GM23248 (cell line): ENCODE measurements at regions not wholly inside any gene's neighbourhood (a gene's known extent, or its start where the extent isn't known, plus 50 kb on each side); places are given as distances from the start of the nearest gene placed in this dataset.

Source experiments
- DNase-seq: peaks from one replicate; pipeline ENCODE4 v3.0.0-alpha.2; 2015
- H2AFZ ChIP-seq: fragments of 200-600 bp; sonication (generic); 2 replicates; pipeline ENCODE4 v1.6.1; 2016; ENCODE audit warnings: antibody characterized with exemption
- H3F3A ChIP-seq: fragments of 200-600 bp; sonication (generic); 2 replicates; pipeline ENCODE4 v1.6.1; 2016; ENCODE audit warnings: mild to moderate bottlenecking, antibody characterized with exemption, mixed run types; ENCODE audit not compliant: insufficient read depth
- H3K27ac ChIP-seq: fragments of 200-600 bp; sonication (generic); 2 replicates; pipeline ENCODE4 v1.5.1; 2016; ENCODE audit warnings: mild to moderate bottlenecking
- H3K27me3 ChIP-seq: fragments of 200-600 bp; sonication (generic); replicated peaks from 2 replicates; pipeline ENCODE4 v1.6.1; 2016; ENCODE audit warnings: mild to moderate bottlenecking; ENCODE audit not compliant: insufficient read depth
- H3K36me3 ChIP-seq: fragments of 200-600 bp; sonication (generic); 2 replicates; pipeline ENCODE4 v1.6.1; 2016; ENCODE audit warnings: low read depth, mild to moderate bottlenecking
- H3K4me1 ChIP-seq: fragments of 200-600 bp; sonication (generic); 2 replicates; pipeline ENCODE4 v1.6.1; 2016; ENCODE audit warnings: mild to moderate bottlenecking; ENCODE audit not compliant: insufficient read depth
- H3K4me2 ChIP-seq: fragments of 200-600 bp; sonication (generic); one replicate; pipeline ENCODE4 v1.6.1; 2016; ENCODE audit warnings: mild to moderate bottlenecking; ENCODE audit not compliant: unreplicated experiment
- H3K4me3 ChIP-seq: fragments of 200-600 bp; sonication (generic); 2 replicates; pipeline ENCODE4 v1.5.1; 2016; ENCODE audit warnings: mild to moderate bottlenecking
- H3K79me2 ChIP-seq: fragments of 200-600 bp; sonication (generic); 2 replicates; pipeline ENCODE4 v1.6.1; 2016; ENCODE audit warnings: mild to moderate bottlenecking; ENCODE audit not compliant: insufficient read depth
- H3K9ac ChIP-seq: fragments of 200-600 bp; sonication (generic); 2 replicates; pipeline ENCODE4 v1.6.1; 2016; ENCODE audit warnings: mild to moderate bottlenecking
- H3K9me2 ChIP-seq: fragments of 200-600 bp; sonication (generic); 2 replicates; pipeline ENCODE4 v1.6.1; 2016; ENCODE audit warnings: mixed run types, mild to moderate bottlenecking, moderate library complexity; ENCODE audit not compliant: insufficient read depth
- H3K9me3 ChIP-seq: fragments of 200-600 bp; sonication (generic); one replicate; pipeline ENCODE4 v1.6.1; 2017; ENCODE audit warnings: low read depth
- H4K20me1 ChIP-seq: fragments of 200-600 bp; sonication (generic); 2 replicates; pipeline ENCODE4 v1.6.0; 2016; ENCODE audit not compliant: insufficient read depth
- EZH2 ChIP-seq: fragments of 200-600 bp; sonication (generic); IDR thresholded peaks from 2 replicates; pipeline ENCODE4 v1.6.1; 2018; ENCODE audit warnings: antibody characterized with exemption, mild to moderate bottlenecking; ENCODE audit not compliant: insufficient read depth, poor library complexity, severe bottlenecking
- EZH2phosphoT487 ChIP-seq: fragments of 200-600 bp; sonication (generic); IDR thresholded peaks from 2 replicates; pipeline ENCODE4 v1.6.1; 2018; ENCODE audit warnings: antibody characterized with exemption, moderate library complexity, mild to moderate bottlenecking, low read depth; ENCODE audit not compliant: insufficient read depth
- WGBS, 2 experiments: methylation state at CpG; one replicate each; pipeline ENCODE4 v1.1.6; 2015 to 2017; ENCODE audit warnings: low lambda C conversion rate in 2 of 2, low coverage in 1 of 2; ENCODE audit errors: missing lambda C conversion rate in 2 of 2; 5-methylcytosine and 5-hydroxymethylcytosine counted together
- in situ Hi-C: fragments of 300-500 bp; cut with MboI; formaldehyde crosslinking; loops from 2 replicates; pipeline ENCODE4 v1.15.0; 2020

DNA sequence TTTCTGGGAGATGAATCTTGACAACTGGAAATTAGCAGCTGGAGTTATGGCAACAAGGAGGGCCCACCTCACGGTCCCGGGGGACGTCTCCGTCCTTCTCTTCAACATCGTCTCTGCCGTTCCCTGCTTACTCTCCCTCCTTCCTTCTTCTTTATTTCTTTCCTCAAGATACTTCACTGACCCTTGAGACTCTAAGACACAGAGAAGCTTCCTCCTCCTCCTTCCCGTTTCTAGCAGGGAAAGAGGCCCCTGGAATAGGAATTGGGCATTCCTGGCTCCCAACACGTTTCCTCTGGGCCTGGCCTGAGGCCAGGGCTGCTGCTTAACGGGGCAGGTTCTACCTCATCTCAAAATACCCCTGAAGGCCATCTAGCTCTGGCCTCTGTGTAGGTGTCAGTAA, 189.9 kb upstream of the GMDS start:
- DNase-seq = no peak
- Histone ChIP-seq H3K4me1 (peaks cover 12% of the 10 kb centered on the region), H3K4me2 (no peak overlapping the region), H3K9me3 (no peaks in the 10 kb centered on the region), H3K27me3 (peaks cover 7% of the 10 kb centered on the region; the same call in 1 of the 2 replicates), H2AFZ (no peak overlapping the region), H3K27ac (no peak overlapping the region), H3K4me3 (no peak overlapping the region), H3K36me3 (no peaks in the 10 kb centered on the region), H3K9me2 (no peaks in the 10 kb centered on the region), H4K20me1 (no peaks in the 10 kb centered on the region), H3K79me2 (no peaks in the 10 kb centered on the region), H3K9ac (no peak overlapping the region), H3F3A (peaks cover 12% of the 10 kb centered on the region)
- WGBS, 2 experiments = 61 to 62% methylated on average over 9 of the region's 9 CpGs
- in situ Hi-C loops = no loop called here
- TF ChIP-seq EZH2 (no peak), EZH2phosphoT487 (no peak)

DNA sequence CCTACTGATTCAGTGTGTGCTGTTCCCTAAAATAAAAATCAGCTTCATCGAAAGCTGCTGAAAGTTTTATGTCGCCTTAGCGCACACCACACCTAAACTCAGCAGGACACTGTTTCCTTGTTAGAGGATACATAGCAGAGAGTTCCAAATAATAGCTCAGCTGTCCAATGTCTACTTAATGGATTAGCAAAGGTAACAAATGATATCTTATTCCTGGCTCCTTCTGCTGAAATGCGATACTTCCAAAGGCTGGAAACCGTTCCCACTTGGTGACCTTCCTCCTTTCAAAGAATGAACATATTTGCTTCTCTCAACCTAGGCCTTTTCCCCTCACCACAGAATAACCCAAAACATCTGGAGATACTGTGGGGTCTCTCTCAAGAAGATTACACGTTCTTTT, 189.5 kb upstream of the GMDS start:
- Histone ChIP-seq H3K36me3 (no peaks in the 10 kb centered on the region), H3K27ac (no peak overlapping the region), H3K9me3 (no peaks in the 10 kb centered on the region), H3K9me2 (no peaks in the 10 kb centered on the region), H3K9ac (no peak overlapping the region), H3K4me2 (no peak overlapping the region), H3K27me3 (peaks cover 7% of the 10 kb centered on the region; the same call in 1 of the 2 replicates), H4K20me1 (no peaks in the 10 kb centered on the region), H3K4me3 (no peak overlapping the region), H3K79me2 (no peaks in the 10 kb centered on the region), H3K4me1 (peaks cover 13% of the 10 kb centered on the region), H3F3A (peaks cover 12% of the 10 kb centered on the region), H2AFZ (no peak overlapping the region)
- in situ Hi-C loops = no loop called here
- DNase-seq = no peak
- WGBS, 2 experiments = 62% methylated on average over 6 of the region's 6 CpGs
- TF ChIP-seq EZH2phosphoT487 (no peak), EZH2 (no peak)

DNA sequence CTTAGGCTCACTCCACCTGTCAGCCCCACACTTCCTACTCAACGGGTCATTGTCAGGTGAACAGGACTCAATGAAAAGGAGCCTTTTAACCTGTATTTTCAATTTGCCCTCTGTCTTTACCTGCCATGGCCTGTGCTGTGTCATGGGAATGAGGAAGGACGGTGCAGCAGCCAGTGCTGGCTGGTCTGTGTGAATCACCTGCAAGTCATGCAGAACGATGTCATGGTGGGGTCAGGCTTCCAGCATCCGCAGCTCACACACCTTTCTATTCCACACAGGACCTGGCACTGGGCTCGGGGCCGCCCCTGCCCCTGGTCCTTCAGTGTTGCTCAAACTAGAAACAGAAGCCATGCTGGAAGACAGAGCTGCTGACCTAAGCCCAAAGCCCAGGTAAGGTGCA, 188.7 kb upstream of the GMDS start:
- Histone ChIP-seq H3K27me3 (peaks cover 7% of the 10 kb centered on the region; the same call in 1 of the 2 replicates), H3K4me1 (peaks cover 21% of the 10 kb centered on the region), H4K20me1 (no peaks in the 10 kb centered on the region), H2AFZ (no peak overlapping the region), H3K79me2 (no peaks in the 10 kb centered on the region), H3K36me3 (no peaks in the 10 kb centered on the region), H3K27ac (no peak overlapping the region), H3K9ac (no peak overlapping the region), H3F3A (peaks cover 16% of the 10 kb centered on the region), H3K9me3 (no peaks in the 10 kb centered on the region), H3K4me3 (no peak overlapping the region), H3K4me2 (no peak overlapping the region), H3K9me2 (no peaks in the 10 kb centered on the region)
- WGBS, 2 experiments = 62 to 68% methylated on average over 6 of the region's 6 CpGs
- TF ChIP-seq EZH2phosphoT487 = no peak
- TF ChIP-seq EZH2 = no peak
- in situ Hi-C loops = no loop called here
- no peak for DNase-seq

DNA sequence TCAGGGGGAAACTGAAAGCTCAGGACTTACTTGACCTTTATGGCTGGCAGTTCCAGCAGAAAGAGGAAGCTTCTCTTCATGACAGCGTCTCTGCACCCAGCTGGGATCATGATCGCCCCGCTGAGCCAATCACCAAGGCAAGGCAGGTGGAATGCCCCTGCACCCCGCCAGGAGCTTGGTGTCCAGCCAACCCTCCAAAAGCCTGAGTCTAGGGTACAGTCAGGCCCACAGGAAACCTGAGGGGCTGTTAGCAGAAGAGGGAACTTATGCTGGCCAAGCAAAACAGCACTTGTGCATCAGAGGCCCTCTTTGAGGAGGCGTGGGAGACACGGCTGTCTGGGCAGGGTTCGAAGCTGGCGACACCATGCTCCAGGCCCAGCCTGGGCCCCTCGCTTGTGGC, 188.3 kb upstream of the GMDS start:
- peaks cover 17% of the 10 kb centered on the region for H3F3A ChIP-seq
- peaks cover 25% of the 10 kb centered on the region for H3K4me1 ChIP-seq
- H3K36me3 ChIP-seq = no peaks in the 10 kb centered on the region
- no peaks in the 10 kb centered on the region for H3K9me2 ChIP-seq
- H3K9ac ChIP-seq = no peak overlapping the region
- H4K20me1 ChIP-seq = no peaks in the 10 kb centered on the region
- no peaks in the 10 kb centered on the region for H3K9me3 ChIP-seq
- H3K79me2 ChIP-seq = no peaks in the 10 kb centered on the region
- H3K4me3 ChIP-seq = no peak overlapping the region
- TF ChIP-seq EZH2phosphoT487 = no peak
- no peak for TF ChIP-seq EZH2
- WGBS, 2 experiments = 75 to 77% methylated on average over 9 of the region's 9 CpGs
- H3K27ac ChIP-seq = no peak overlapping the region
- H3K4me2 ChIP-seq = no peak overlapping the region
- no peak for DNase-seq
- in situ Hi-C loops = no loop called here
- H2AFZ ChIP-seq = no peak overlapping the region
- peaks cover 7% of the 10 kb centered on the region; the same call in 1 of the 2 replicates for H3K27me3 ChIP-seq

DNA sequence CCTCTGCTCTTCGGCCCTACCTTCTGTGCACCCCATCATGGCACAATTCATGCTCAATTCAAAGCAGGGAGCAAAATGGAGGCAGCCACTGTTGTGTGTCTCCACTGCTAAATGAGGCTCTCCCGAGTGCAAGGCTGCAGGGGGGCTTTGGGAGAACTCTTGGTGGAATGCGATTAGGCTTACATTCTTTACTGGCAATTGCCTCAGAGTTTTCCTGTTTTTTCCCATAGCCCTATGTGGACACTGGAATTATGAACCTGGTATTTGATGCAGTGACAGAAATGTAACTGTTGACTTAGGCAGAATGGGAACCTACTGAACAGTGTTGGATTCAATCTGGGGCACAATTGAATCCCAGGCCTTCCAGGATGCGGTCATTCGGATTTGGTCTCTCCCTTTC, 187.9 kb upstream of the GMDS start:
- WGBS, 2 experiments = 68 to 71% methylated on average over 5 of the region's 5 CpGs
- no peak overlapping the region for H3K27ac ChIP-seq

More for the DNA sequence above, 187.9 kb upstream of the GMDS start:
- Histone ChIP-seq H3K4me3 (no peak overlapping the region), H3K4me1 (peaks cover 28% of the 10 kb centered on the region), H3K9ac (no peak overlapping the region), H2AFZ (no peak overlapping the region), H3K36me3 (no peaks in the 10 kb centered on the region), H3F3A (peaks cover 17% of the 10 kb centered on the region), H3K79me2 (no peaks in the 10 kb centered on the region), H4K20me1 (no peaks in the 10 kb centered on the region), H3K27me3 (peaks cover 6% of the 10 kb centered on the region; the same call in 1 of the 2 replicates), H3K4me2 (no peak overlapping the region), H3K9me2 (no peaks in the 10 kb centered on the region), H3K9me3 (no peaks in the 10 kb centered on the region)
- no peak for TF ChIP-seq EZH2phosphoT487
- TF ChIP-seq EZH2 = no peak
- in situ Hi-C loops = no loop called here
- no peak for DNase-seq
